H1 (cell line): ENCODE measurements at regions not wholly inside any gene's neighbourhood (a gene's known extent, or its start where the extent isn't known, plus 50 kb on each side); places are given as distances from the start of the nearest gene placed in this dataset.
"Not testable (repeated sequence)": the region's sequence is repeated elsewhere in the genome, so short reads cannot be mapped to it uniquely, and the experiment has no call there.

ENCODE experiments used
- CTCF ChIA-PET: fragments of 300-600 bp; sonication (Branson Sonifier 250); formaldehyde crosslinking; loops from one replicate; lab custom pipeline; 2021; ENCODE audit not compliant: partially characterized antibody; lab: Charles Lee
- POLR2A ChIA-PET: fragments of 300-600 bp; sonication (Branson Sonifier 250); formaldehyde crosslinking; loops from one replicate; lab custom pipeline; 2021; ENCODE audit warnings: inconsistent platforms; ENCODE audit not compliant: partially characterized antibody; lab: Charles Lee
- DNase-seq, 2 experiments: peaks; one replicate each; pipeline versions ENCODE4 v3.0.0 to v3.0.0-alpha.2; 2010 to 2022; ENCODE audit warnings: low spot score in 2 of 2, low read depth in 1 of 2, mixed read lengths in 1 of 2
- FAIRE-seq: peaks from 2 replicates; lab custom pipeline; 2011; peaks lifted over from hg19 to GRCh38; lab: Jason Lieb, UNC
- H2AFZ ChIP-seq: 2 replicates; pipeline ENCODE4 v1.8.1; 2012; ENCODE audit warnings: low read length, inconsistent platforms
- H2AK5ac ChIP-seq: 2 replicates; pipeline ENCODE4 v1.6.1; 2013; ENCODE audit warnings: low read depth, low read length
- H2BK120ac ChIP-seq: replicated peaks from 2 replicates; pipeline ENCODE3; 2013; ENCODE audit warnings: low read depth, low read length, inconsistent platforms
- H2BK12ac ChIP-seq: 2 replicates; pipeline ENCODE4 v1.6.1; 2013; ENCODE audit warnings: low read depth, low read length
- H2BK15ac ChIP-seq: 2 replicates; pipeline ENCODE4 v1.6.1; 2013; ENCODE audit warnings: low read length
- H2BK20ac ChIP-seq: 2 replicates; pipeline ENCODE4 v1.6.1; 2013; ENCODE audit warnings: low read length
- H2BK5ac ChIP-seq: 2 replicates; pipeline ENCODE4 v1.6.1; 2013; ENCODE audit warnings: low read depth, low read length
- H3K14ac ChIP-seq: 2 replicates; pipeline ENCODE4 v1.6.1; 2013; ENCODE audit warnings: inconsistent platforms; ENCODE audit not compliant: insufficient read length
- H3K18ac ChIP-seq: 2 replicates; pipeline ENCODE4 v1.6.1; 2013; ENCODE audit warnings: low read length; ENCODE audit errors: extremely low read depth
- H3K23ac ChIP-seq: 2 replicates; pipeline ENCODE4 v1.6.1; 2013; ENCODE audit warnings: inconsistent platforms; ENCODE audit not compliant: insufficient read length
- H3K23me2 ChIP-seq: 2 replicates; pipeline ENCODE4 v1.6.1; 2013; ENCODE audit warnings: low read depth, low read length
- H3K27ac ChIP-seq: 2 replicates; pipeline ENCODE4 v1.6.1; 2011; ENCODE audit warnings: low read depth, low read length, inconsistent platforms
- H3K27me3 ChIP-seq, 4 experiments: replicated peaks in 1 of 4; 1 replicate in 1 of 4; 2 replicates in 3 of 4; pipeline versions ENCODE4 v1.6.1 to v1.8.1; 2011 to 2013; ENCODE audit warnings: low read length in 3 of 4, mild to moderate bottlenecking in 3 of 4, inconsistent platforms in 2 of 4, mixed read lengths in 2 of 4, moderate library complexity in 1 of 4; ENCODE audit not compliant: control insufficient read depth in 3 of 4, insufficient read depth in 3 of 4; ENCODE audit errors: extremely low read depth in 1 of 4
- H3K36me3 ChIP-seq, 4 experiments: 2 replicates each; pipeline versions ENCODE4 v1.6.1 to v1.8.1; 2011 to 2013; ENCODE audit warnings: mild to moderate bottlenecking in 4 of 4, low read length in 3 of 4, moderate library complexity in 2 of 4, control low read depth in 1 of 4, inconsistent platforms in 1 of 4; ENCODE audit not compliant: insufficient read depth in 4 of 4, control insufficient read depth in 2 of 4
- H3K4ac ChIP-seq: replicated peaks from 2 replicates; pipeline ENCODE3; 2013; ENCODE audit warnings: low read length, low read depth, mixed read lengths, inconsistent platforms; ENCODE audit not compliant: insufficient read length
- H3K4me1 ChIP-seq, 4 experiments: replicated peaks in 1 of 4; 1 replicate in 1 of 4; 2 replicates in 3 of 4; pipeline versions ENCODE4 v1.6.1 to v1.8.1; 2011 to 2013; ENCODE audit warnings: low read length in 3 of 4, inconsistent platforms in 2 of 4, mixed read lengths in 1 of 4; ENCODE audit not compliant: insufficient read depth in 4 of 4, control insufficient read depth in 3 of 4
- H3K4me2 ChIP-seq, 2 experiments: 2 replicates each; pipeline versions ENCODE4 v1.6.1 to v1.8.1; 2011 to 2013; ENCODE audit warnings: low read depth in 2 of 2, low read length in 2 of 2, control low read depth in 1 of 2, inconsistent platforms in 1 of 2, mild to moderate bottlenecking in 1 of 2; ENCODE audit not compliant: insufficient read depth in 1 of 2
- H3K4me3 ChIP-seq, 4 experiments: fragments of 200-600, 300-600 bp in 1 of 4; sonication (generic), shearing (Covaris generic), sonication (Bioruptor Twin) in 1 of 4; 2 replicates each; pipeline versions ENCODE4 v1.5.1 to v1.8.1; 2011 to 2016; ENCODE audit warnings: low read length in 4 of 4, low read depth in 3 of 4, control low read depth in 2 of 4, inconsistent platforms in 2 of 4, mild to moderate bottlenecking in 2 of 4, mixed read lengths in 1 of 4, moderate library complexity in 1 of 4; ENCODE audit not compliant: insufficient read depth in 2 of 4; ENCODE audit errors: extremely low read depth in 1 of 4
- H3K56ac ChIP-seq: replicated peaks from 2 replicates; pipeline ENCODE3; 2013; ENCODE audit warnings: low read depth, mild to moderate bottlenecking, mixed read lengths, low read length, inconsistent platforms; ENCODE audit not compliant: insufficient read length
- H3K79me1 ChIP-seq: 2 replicates; pipeline ENCODE4 v1.6.1; 2013; ENCODE audit warnings: low read depth, low read length, control low read depth
- H3K79me2 ChIP-seq, 2 experiments: 2 replicates each; pipeline versions ENCODE4 v1.6.1 to v1.8.1; 2012 to 2013; ENCODE audit warnings: low read length in 2 of 2, mild to moderate bottlenecking in 2 of 2, inconsistent platforms in 1 of 2; ENCODE audit not compliant: insufficient read depth in 2 of 2, control insufficient read depth in 1 of 2
- H3K9ac ChIP-seq, 4 experiments: replicated peaks in 1 of 4; 1 replicate in 1 of 4; 2 replicates in 3 of 4; pipeline versions ENCODE4 v1.6.1 to v1.8.1; 2011 to 2013; ENCODE audit warnings: low read depth in 3 of 4, low read length in 3 of 4, control low read depth in 2 of 4, mild to moderate bottlenecking in 2 of 4, moderate library complexity in 2 of 4, inconsistent platforms in 1 of 4; ENCODE audit errors: extremely low read depth in 1 of 4
- H3K9me3 ChIP-seq, 2 experiments: 2 replicates each; pipeline versions ENCODE4 v1.6.1 to v1.8.1; 2012 to 2013; ENCODE audit warnings: mild to moderate bottlenecking in 2 of 2, moderate library complexity in 2 of 2, control low read depth in 1 of 2, inconsistent platforms in 1 of 2, low read depth in 1 of 2, low read length in 1 of 2, mixed read lengths in 1 of 2; ENCODE audit not compliant: insufficient read depth in 2 of 2
- H4K20me1 ChIP-seq, 2 experiments: replicated peaks in 1 of 2; 2 replicates each; pipeline versions ENCODE3 to v1.8.1; 2011 to 2013; ENCODE audit warnings: inconsistent platforms in 2 of 2, low read length in 2 of 2, mild to moderate bottlenecking in 1 of 2; ENCODE audit not compliant: insufficient read depth in 2 of 2, control insufficient read depth in 1 of 2
- H4K5ac ChIP-seq: 2 replicates; pipeline ENCODE4 v1.6.1; 2013; ENCODE audit warnings: low read length, low read depth, mixed read lengths, inconsistent platforms; ENCODE audit not compliant: insufficient read length
- H4K8ac ChIP-seq: 2 replicates; pipeline ENCODE4 v1.8.0; 2013; ENCODE audit warnings: mild to moderate bottlenecking, moderate library complexity, low read length, inconsistent platforms; ENCODE audit not compliant: insufficient read depth; ENCODE audit errors: extremely low read depth
- H4K91ac ChIP-seq: replicated peaks from 2 replicates; pipeline ENCODE3; 2013; ENCODE audit warnings: low read length, mixed read lengths, inconsistent platforms; ENCODE audit not compliant: insufficient read length
- WGBS, 2 experiments: shearing (Covaris generic) in 1 of 2; methylation state at CpG; one replicate each; pipeline versions ENCODE4 v1.1.6 to v1.1.7; 2013 to 2015; ENCODE audit warnings: low lambda C conversion rate in 2 of 2, mixed read lengths in 2 of 2, inconsistent platforms in 1 of 2, low coverage in 1 of 2, missing lambda C conversion rate in 1 of 2; ENCODE audit not compliant: insufficient replicate concordance in 2 of 2, insufficient coverage in 1 of 2, insufficient read length in 1 of 2; ENCODE audit errors: extremely low coverage in 1 of 2, missing lambda C conversion rate in 1 of 2; 5-methylcytosine and 5-hydroxymethylcytosine counted together

GRCh38 chr13:84775920-84776319 is 893.6 kb upstream of the SLITRK1 start:
- H4K5ac ChIP-seq, H2BK120ac ChIP-seq, DNase-seq, H3K4ac ChIP-seq, H3K27ac ChIP-seq, H3K79me1 ChIP-seq, H2AFZ ChIP-seq, H3K14ac ChIP-seq, H2AK5ac ChIP-seq, H3K79me2 ChIP-seq, H3K56ac ChIP-seq, H2BK5ac ChIP-seq, CTCF ChIA-PET, H3K9ac ChIP-seq, H4K8ac ChIP-seq, FAIRE-seq, H3K36me3 ChIP-seq, H2BK20ac ChIP-seq, H3K4me1 ChIP-seq, H3K23me2 ChIP-seq, H3K18ac ChIP-seq, H3K4me3 ChIP-seq, H2BK12ac ChIP-seq, POLR2A ChIA-PET, H3K27me3 ChIP-seq, H4K91ac ChIP-seq, H3K9me3 ChIP-seq, H4K20me1 ChIP-seq, H2BK15ac ChIP-seq, H3K4me2 ChIP-seq, H3K23ac ChIP-seq: not testable (repeated sequence)
- WGBS, 2 experiments, result 79% methylated on average over 9 of the region's 9 CpGs; no CpG with 5 or more reads in 1 of the 2 experiments
